Keratinocyte (primary cell): ENCODE measurements at regions not wholly inside any gene's neighbourhood (a gene's known extent, or its start where the extent isn't known, plus 50 kb on each side); places are given as distances from the start of the nearest gene placed in this dataset.

Experiments
- DNase-seq: peaks from one replicate; pipeline ENCODE4 v3.0.0-alpha.2; 2011; ENCODE audit warnings: low read depth, missing footprints, low spot score
- FAIRE-seq: peaks from 2 replicates; lab custom pipeline; 2011; peaks lifted over from hg19 to GRCh38; lab: Jason Lieb, UNC
- H2AFZ ChIP-seq: 2 replicates; pipeline ENCODE4 v1.6.0; 2012; ENCODE audit warnings: low read length, control low read depth, inconsistent platforms; ENCODE audit not compliant: control insufficient read depth
- H3K27ac ChIP-seq: 2 replicates; pipeline ENCODE4 v1.5.1; 2011; ENCODE audit warnings: low read length; ENCODE audit not compliant: control insufficient read depth, insufficient read depth
- H3K27me3 ChIP-seq: 3 replicates; pipeline ENCODE4 v1.6.0; 2011; ENCODE audit warnings: low read length; ENCODE audit not compliant: control insufficient read depth, insufficient read depth; ENCODE audit errors: extremely low read depth
- H3K36me3 ChIP-seq, 2 experiments: 2 replicates in 1 of 2; 3 replicates in 1 of 2; pipeline ENCODE4 v1.5.1; 2011; ENCODE audit warnings: low read length in 2 of 2, mild to moderate bottlenecking in 1 of 2; ENCODE audit not compliant: control insufficient read depth in 2 of 2, insufficient read depth in 2 of 2; ENCODE audit errors: extremely low read depth in 1 of 2
- H3K4me1 ChIP-seq: 3 replicates; pipeline ENCODE4 v1.5.1; 2011; ENCODE audit warnings: low read length; ENCODE audit not compliant: control insufficient read depth, insufficient read depth; ENCODE audit errors: extremely low read depth
- H3K4me2 ChIP-seq: 3 replicates; pipeline ENCODE4 v1.6.0; 2011; ENCODE audit warnings: low read depth, low read length; ENCODE audit not compliant: control insufficient read depth, insufficient read depth; ENCODE audit errors: extremely low read depth
- H3K4me3 ChIP-seq, 3 experiments: fragments of 200-600 bp in 1 of 3; sonication (generic) in 1 of 3; 2 replicates in 2 of 3; 3 replicates in 1 of 3; pipeline ENCODE4 v1.5.1; 2011 to 2016; ENCODE audit warnings: low read length in 3 of 3, mild to moderate bottlenecking in 3 of 3, control low read depth in 2 of 3, inconsistent platforms in 1 of 3, low read depth in 1 of 3, mixed read lengths in 1 of 3, mixed run types in 1 of 3, moderate library complexity in 1 of 3; ENCODE audit not compliant: control insufficient read depth in 2 of 3, insufficient read depth in 2 of 3; ENCODE audit errors: extremely low read depth in 1 of 3
- H3K79me2 ChIP-seq: 2 replicates; pipeline ENCODE4 v1.6.0; 2012; ENCODE audit warnings: low read length; ENCODE audit not compliant: control insufficient read depth, insufficient read depth
- H3K9ac ChIP-seq: 3 replicates; pipeline ENCODE4 v1.6.0; 2011; ENCODE audit warnings: low read length; ENCODE audit not compliant: control insufficient read depth, insufficient read depth; ENCODE audit errors: extremely low read depth
- H3K9me1 ChIP-seq: 3 replicates; pipeline ENCODE4 v1.6.0; 2011; ENCODE audit warnings: low read length; ENCODE audit not compliant: control insufficient read depth, insufficient read depth; ENCODE audit errors: extremely low read depth
- H3K9me3 ChIP-seq: 2 replicates; pipeline ENCODE4 v1.5.1; 2012; ENCODE audit warnings: low read depth, low read length; ENCODE audit not compliant: control insufficient read depth
- H4K20me1 ChIP-seq: 3 replicates; pipeline ENCODE4 v1.6.0; 2011; ENCODE audit warnings: low read length; ENCODE audit not compliant: control insufficient read depth, insufficient read depth; ENCODE audit errors: extremely low read depth
- EZH2 ChIP-seq: IDR thresholded peaks from one replicate; pipeline ENCODE4 v1.6.1; 2012; ENCODE audit warnings: inconsistent platforms, mild to moderate bottlenecking, low read length, moderate library complexity
- dilution Hi-C: fragments of 300-500 bp; cut with MboI; formaldehyde crosslinking; loops from one replicate; pipeline ENCODE4 v1.7.0; 2020; ENCODE audit warnings: low sequenced_read_pairs; ENCODE audit not compliant: extremely low pct_ligation_motif_present
- TF ChIP-seq, protein P1 (sequence below), 3 experiments: IDR thresholded peaks in 1 of 3; conservative IDR thresholded peaks in 1 of 3; optimal IDR thresholded peaks in 1 of 3; 2 replicates in 2 of 3; 3 replicates in 1 of 3; pipeline versions ENCODE3 to v1.5.1; 2011; ENCODE audit warnings: low read length in 3 of 3, mild to moderate bottlenecking in 3 of 3, moderate library complexity in 2 of 3, control low read depth in 1 of 3, inconsistent platforms in 1 of 3; ENCODE audit not compliant: insufficient read depth in 2 of 3; ENCODE audit errors: extremely low read depth in 1 of 3

DNA sequence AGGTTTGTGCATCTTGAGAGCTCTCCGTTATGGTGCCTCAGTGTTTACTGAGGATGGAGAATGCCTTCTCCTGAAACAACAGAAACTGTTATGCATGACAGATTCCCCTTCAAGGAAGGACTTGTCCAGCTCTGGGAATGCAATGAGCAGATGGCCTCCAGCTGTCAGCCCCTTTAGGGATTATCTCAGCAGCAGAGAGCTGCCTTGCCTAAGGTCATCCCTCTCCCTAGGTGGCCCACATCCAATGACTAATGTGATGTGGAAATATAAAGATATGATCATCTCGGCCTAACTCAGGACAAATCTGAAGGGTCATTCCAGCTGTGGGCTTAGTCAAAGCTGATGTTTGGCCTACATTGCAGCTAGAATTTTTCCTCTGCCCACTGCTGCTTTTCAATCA lies 214.3 kb upstream of the N4BP1 start:
- FAIRE-seq: no peak

DNA sequence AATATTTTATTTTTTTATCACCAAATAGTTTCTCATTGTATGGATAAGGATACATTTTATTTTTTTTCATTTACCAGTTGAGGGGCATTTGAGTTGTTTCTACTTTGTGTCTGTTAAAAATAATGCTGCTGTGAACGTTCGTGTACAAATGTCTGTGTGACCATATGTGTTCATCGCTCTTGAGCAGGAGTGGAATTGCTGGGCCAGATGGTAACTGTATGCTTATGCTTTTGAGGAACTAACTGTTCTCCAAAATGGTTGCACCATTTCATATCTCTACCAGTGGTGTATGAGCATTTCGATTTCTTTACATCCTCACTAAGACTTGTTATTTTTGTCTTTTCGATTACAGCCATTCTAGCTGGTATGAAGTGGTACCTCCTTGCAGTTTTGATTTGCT lies 212.5 kb upstream of the N4BP1 start:
- Histone ChIP-seq H2AFZ (no peak overlapping the region), H3K4me1 (no peaks in the 10 kb centered on the region), H3K9me1 (no peaks in the 10 kb centered on the region), H3K4me2 (no peak overlapping the region), H4K20me1 (no peaks in the 10 kb centered on the region), H3K4me3 (no peak overlapping the region), H3K9me3 (no peaks in the 10 kb centered on the region), H3K79me2 (no peaks in the 10 kb centered on the region), H3K27me3 (no peaks in the 10 kb centered on the region), H3K27ac (no peak overlapping the region), H3K36me3 (no peaks in the 10 kb centered on the region), H3K9ac (no peak overlapping the region)
- FAIRE-seq: no peak
- dilution Hi-C loops: no loop called here
- DNase-seq: no peak
- no peak for TF ChIP-seq EZH2
- TF ChIP-seq, protein P1, sequence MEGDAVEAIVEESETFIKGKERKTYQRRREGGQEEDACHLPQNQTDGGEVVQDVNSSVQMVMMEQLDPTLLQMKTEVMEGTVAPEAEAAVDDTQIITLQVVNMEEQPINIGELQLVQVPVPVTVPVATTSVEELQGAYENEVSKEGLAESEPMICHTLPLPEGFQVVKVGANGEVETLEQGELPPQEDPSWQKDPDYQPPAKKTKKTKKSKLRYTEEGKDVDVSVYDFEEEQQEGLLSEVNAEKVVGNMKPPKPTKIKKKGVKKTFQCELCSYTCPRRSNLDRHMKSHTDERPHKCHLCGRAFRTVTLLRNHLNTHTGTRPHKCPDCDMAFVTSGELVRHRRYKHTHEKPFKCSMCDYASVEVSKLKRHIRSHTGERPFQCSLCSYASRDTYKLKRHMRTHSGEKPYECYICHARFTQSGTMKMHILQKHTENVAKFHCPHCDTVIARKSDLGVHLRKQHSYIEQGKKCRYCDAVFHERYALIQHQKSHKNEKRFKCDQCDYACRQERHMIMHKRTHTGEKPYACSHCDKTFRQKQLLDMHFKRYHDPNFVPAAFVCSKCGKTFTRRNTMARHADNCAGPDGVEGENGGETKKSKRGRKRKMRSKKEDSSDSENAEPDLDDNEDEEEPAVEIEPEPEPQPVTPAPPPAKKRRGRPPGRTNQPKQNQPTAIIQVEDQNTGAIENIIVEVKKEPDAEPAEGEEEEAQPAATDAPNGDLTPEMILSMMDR (optimal IDR thresholded peaks at IDR 0.05 in 1 of 3, IDR thresholded peaks at IDR 0.05 in 1 of 3, conservative IDR thresholded peaks at IDR 0.05 in 1 of 3; ENCODE audit: extremely low read depth in 1 of 3, insufficient read depth in 2 of 3, low read length in 3 of 3): no peak

More for the DNA sequence above, 214.3 kb upstream of the N4BP1 start:
- no peak for DNase-seq
- H3K9me1 ChIP-seq: no peaks in the 10 kb centered on the region
- H3K79me2 ChIP-seq: no peaks in the 10 kb centered on the region
- no peaks in the 10 kb centered on the region for H4K20me1 ChIP-seq
- no peak overlapping the region for H3K27ac ChIP-seq
- no peak overlapping the region for H3K4me3 ChIP-seq
- H3K9ac ChIP-seq: no peak overlapping the region
- dilution Hi-C loops: no loop called here
- H2AFZ ChIP-seq: no peak overlapping the region
- no peaks in the 10 kb centered on the region for H3K36me3 ChIP-seq
- TF ChIP-seq EZH2: no peak
- TF ChIP-seq, protein P1 (optimal IDR thresholded peaks at IDR 0.05 in 1 of 3, IDR thresholded peaks at IDR 0.05 in 1 of 3, conservative IDR thresholded peaks at IDR 0.05 in 1 of 3; ENCODE audit: extremely low read depth in 1 of 3, insufficient read depth in 2 of 3, low read length in 3 of 3): no peak
- H3K4me2 ChIP-seq: no peak overlapping the region
- no peaks in the 10 kb centered on the region for H3K27me3 ChIP-seq
- no peaks in the 10 kb centered on the region for H3K9me3 ChIP-seq
- H3K4me1 ChIP-seq: no peaks in the 10 kb centered on the region
